CD8-positive, alpha-beta memory T cell (primary cell): ENCODE measurements at regions not wholly inside any gene's neighbourhood (a gene's known extent, or its start where the extent isn't known, plus 50 kb on each side); places are given as distances from the start of the nearest gene placed in this dataset.

ENCODE experiments used
- CTCF ChIA-PET: fragments of 350-600 bp; sonication (Branson Sonifier 250); formaldehyde crosslinking; loops from one replicate; lab custom pipeline; 2021; ENCODE audit warnings: antibody characterized with exemption; lab: Charles Lee
- POLR2A ChIA-PET: fragments of 350-600 bp; sonication (Branson Sonifier 250); formaldehyde crosslinking; loops from one replicate; lab custom pipeline; 2021; ENCODE audit warnings: antibody characterized with exemption; lab: Charles Lee
- DNase-seq, 5 donors: peaks; one replicate each; pipeline versions ENCODE4 v3.0.0 to v3.0.0-alpha.2; 2020 to 2022; ENCODE audit warnings: mixed read lengths in 1 of 5
- H3K27ac ChIP-seq: one replicate; pipeline ENCODE4 v1.7.0; 2013; ENCODE audit warnings: low read depth, mild to moderate bottlenecking, low read length, moderate library complexity
- H3K27me3 ChIP-seq: 2 replicates; pipeline ENCODE4 v1.7.0; 2013; ENCODE audit warnings: low read length, mild to moderate bottlenecking; ENCODE audit not compliant: insufficient read depth, poor library complexity, severe bottlenecking
- H3K36me3 ChIP-seq: 2 replicates; pipeline ENCODE4 v1.7.0; 2013; ENCODE audit warnings: mild to moderate bottlenecking, low read length, moderate library complexity; ENCODE audit not compliant: insufficient read depth
- H3K4me1 ChIP-seq: 2 replicates; pipeline ENCODE4 v1.7.0; 2013; ENCODE audit warnings: mild to moderate bottlenecking, low read length, moderate library complexity; ENCODE audit not compliant: insufficient read depth
- H3K4me3 ChIP-seq: 2 replicates; pipeline ENCODE4 v1.7.0; 2013; ENCODE audit warnings: mild to moderate bottlenecking, low read length
- H3K9me3 ChIP-seq: 2 replicates; pipeline ENCODE4 v1.7.0; 2013; ENCODE audit warnings: mild to moderate bottlenecking, low read length
- H3K27ac Mint-ChIP-seq, 8 donors: one replicate each; pipeline ENCODE4 v1.8.0; 2020 to 2021; ENCODE audit warnings: mixed read lengths in 8 of 8, mild to moderate bottlenecking in 6 of 8, inconsistent platforms in 3 of 8, moderate library complexity in 3 of 8
- H3K27me3 Mint-ChIP-seq, 2 donors: one replicate each; pipeline ENCODE4 v1.8.0; 2020 to 2021; ENCODE audit warnings: mixed read lengths in 2 of 2, mild to moderate bottlenecking in 1 of 2, moderate library complexity in 1 of 2
- H3K36me3 Mint-ChIP-seq, 3 donors: one replicate each; pipeline ENCODE4 v1.8.0; 2020 to 2021; ENCODE audit warnings: mixed read lengths in 3 of 3, inconsistent platforms in 1 of 3, mild to moderate bottlenecking in 1 of 3
- H3K4me1 Mint-ChIP-seq, 3 donors: one replicate each; pipeline ENCODE4 v1.8.0; 2020 to 2021; ENCODE audit warnings: mixed read lengths in 3 of 3, inconsistent platforms in 1 of 3, mild to moderate bottlenecking in 1 of 3
- H3K4me3 Mint-ChIP-seq, 7 donors: one replicate each; pipeline ENCODE4 v1.8.0; 2020 to 2021; ENCODE audit warnings: mixed read lengths in 7 of 7, mild to moderate bottlenecking in 6 of 7, moderate library complexity in 4 of 7, inconsistent platforms in 2 of 7
- H3K9me3 Mint-ChIP-seq, 5 donors: one replicate each; pipeline ENCODE4 v1.8.0; 2020 to 2022; ENCODE audit warnings: mixed read lengths in 5 of 5, mild to moderate bottlenecking in 3 of 5, moderate library complexity in 2 of 5, inconsistent platforms in 1 of 5

- peaks cover 10 to 17% (median 13%) of the 10 kb centered on the region in 3 donors for H3K4me1 Mint-ChIP-seq
- POLR2A ChIA-PET: no interaction called here
These were observed 98.2 kb upstream of the SLCO6A1 start for GRCh38 chr5:102596951-102597350.

GRCh38 chr5:102599289-102599688, 100.5 kb upstream of the SLCO6A1 start:
- CTCF ChIA-PET: no interaction called here
- H3K9me3 Mint-ChIP-seq: peaks cover 0 to 5% (median 0%) of the 10 kb centered on the region in 5 donors
- H3K27me3 Mint-ChIP-seq: peaks cover 0 to 2% of the 10 kb centered on the region in 2 donors
- H3K4me1 Mint-ChIP-seq: peaks cover 10 to 17% (median 13%) of the 10 kb centered on the region in 3 donors
- no peaks in the 10 kb centered on the region for H3K9me3 ChIP-seq
- H3K4me1 ChIP-seq: peaks cover 8% of the 10 kb centered on the region
- no peaks in the 10 kb centered on the region for H3K36me3 ChIP-seq
- POLR2A ChIA-PET: no interaction called here
- H3K27ac Mint-ChIP-seq: no peak overlapping the region
- H3K36me3 Mint-ChIP-seq: no peaks in the 10 kb centered on the region
- no peak overlapping the region for H3K4me3 Mint-ChIP-seq
- H3K27me3 ChIP-seq: no peaks in the 10 kb centered on the region
- H3K4me3 ChIP-seq: no peak overlapping the region
- no peak for DNase-seq
- H3K27ac ChIP-seq: no peak overlapping the region

More at GRCh38 chr5:102596951-102597350, 98.2 kb upstream of the SLCO6A1 start:
- H3K4me1 ChIP-seq: peaks cover 8% of the 10 kb centered on the region
- no peaks in the 10 kb centered on the region for H3K9me3 ChIP-seq
- H3K36me3 ChIP-seq: no peaks in the 10 kb centered on the region
- CTCF ChIA-PET: no interaction called here
- Mint-ChIP-seq H3K9me3 (peaks cover 0 to 9% (median 0%) of the 10 kb centered on the region in 5 donors), H3K4me3 (no peak overlapping the region), H3K27me3 (peaks cover 0 to under 1% of the 10 kb centered on the region in 2 donors), H3K27ac (no peak overlapping the region), H3K36me3 (no peaks in the 10 kb centered on the region)
- H3K4me3 ChIP-seq: no peak overlapping the region
- no peak overlapping the region for H3K27ac ChIP-seq
- DNase-seq: no peak
- no peaks in the 10 kb centered on the region for H3K27me3 ChIP-seq

- Mint-ChIP-seq H3K4me1 (peaks cover 4 to 6% (median 6%) of the 10 kb centered on the region in 3 donors), H3K4me3 (no peak overlapping the region), H3K27ac (no peak overlapping the region), H3K9me3 (peaks cover 0 to 5% (median 0%) of the 10 kb centered on the region in 5 donors), H3K27me3 (peaks cover 2 to 8% of the 10 kb centered on the region in 2 donors), H3K36me3 (no peaks in the 10 kb centered on the region)
- H3K4me3 ChIP-seq: no peak overlapping the region
- H3K27me3 ChIP-seq: no peaks in the 10 kb centered on the region
- H3K27ac ChIP-seq: no peak overlapping the region
- H3K4me1 ChIP-seq: peaks cover 7% of the 10 kb centered on the region
- DNase-seq: no peak
- CTCF ChIA-PET: no interaction called here
- H3K36me3 ChIP-seq: no peaks in the 10 kb centered on the region
- H3K9me3 ChIP-seq: no peaks in the 10 kb centered on the region
- POLR2A ChIA-PET: interaction anchor here (0.6 kb wide), 1 partner anchor 519 kb away, joined by 3 read pairs; no protein-coding TSS in a partner anchor
These were observed 102.2 kb upstream of the SLCO6A1 start for GRCh38 chr5:102600964-102601363.

GRCh38 chr5:102603670-102604069, 104.9 kb upstream of the SLCO6A1 start:
- peaks cover 2 to 12% of the 10 kb centered on the region in 2 donors for H3K27me3 Mint-ChIP-seq
- H3K4me1 Mint-ChIP-seq: no peaks in the 10 kb centered on the region
- no peak overlapping the region for H3K4me3 ChIP-seq
- no peaks in the 10 kb centered on the region for H3K4me1 ChIP-seq
- no peaks in the 10 kb centered on the region for H3K9me3 Mint-ChIP-seq
- H3K36me3 Mint-ChIP-seq: no peaks in the 10 kb centered on the region
- POLR2A ChIA-PET: no interaction called here
- no peak overlapping the region for H3K27ac Mint-ChIP-seq
- CTCF ChIA-PET: no interaction called here
- no peak for DNase-seq
- H3K27me3 ChIP-seq: no peaks in the 10 kb centered on the region
- H3K4me3 Mint-ChIP-seq: no peak overlapping the region
- H3K9me3 ChIP-seq: no peaks in the 10 kb centered on the region
- H3K27ac ChIP-seq: no peak overlapping the region
- no peaks in the 10 kb centered on the region for H3K36me3 ChIP-seq

- ChIA-PET CTCF (no interaction called here), POLR2A (no interaction called here)
- H3K4me3 ChIP-seq: no peak overlapping the region
- no peak overlapping the region for H3K27ac Mint-ChIP-seq
- H3K4me1 Mint-ChIP-seq: no peaks in the 10 kb centered on the region
- H3K9me3 Mint-ChIP-seq: no peaks in the 10 kb centered on the region
- H3K36me3 Mint-ChIP-seq: no peaks in the 10 kb centered on the region
- no peaks in the 10 kb centered on the region for H3K27me3 ChIP-seq
- no peak overlapping the region for H3K27ac ChIP-seq
- DNase-seq: no peak
- no peak overlapping the region for H3K4me3 Mint-ChIP-seq
- H3K27me3 Mint-ChIP-seq: peaks cover 3 to 23% of the 10 kb centered on the region in 2 donors
- no peaks in the 10 kb centered on the region for H3K9me3 ChIP-seq
- H3K36me3 ChIP-seq: no peaks in the 10 kb centered on the region
- H3K4me1 ChIP-seq: no peaks in the 10 kb centered on the region
These were observed 109.6 kb upstream of the SLCO6A1 start for GRCh38 chr5:102608414-102608813.

- Histone ChIP-seq H3K27me3 (no peaks in the 10 kb centered on the region), H3K9me3 (no peaks in the 10 kb centered on the region), H3K4me3 (no peak overlapping the region), H3K36me3 (no peaks in the 10 kb centered on the region), H3K27ac (no peak overlapping the region), H3K4me1 (no peaks in the 10 kb centered on the region)
- CTCF ChIA-PET: interaction anchor here (1.5 kb wide), 1 partner anchor 15 kb away, joined by 3 read pairs; no protein-coding TSS in a partner anchor
- no peak for DNase-seq
- Mint-ChIP-seq H3K4me1 (no peaks in the 10 kb centered on the region), H3K9me3 (no peaks in the 10 kb centered on the region), H3K36me3 (no peaks in the 10 kb centered on the region), H3K27me3 (peaks cover 5 to 17% of the 10 kb centered on the region in 2 donors), H3K27ac (no peak overlapping the region), H3K4me3 (no peak overlapping the region)
- POLR2A ChIA-PET: no interaction called here
These were observed 112.5 kb upstream of the SLCO6A1 start for GRCh38 chr5:102611312-102611711.

- Histone ChIP-seq H3K4me1 (no peaks in the 10 kb centered on the region), H3K4me3 (no peak overlapping the region), H3K36me3 (no peaks in the 10 kb centered on the region), H3K27ac (no peak overlapping the region), H3K27me3 (no peaks in the 10 kb centered on the region), H3K9me3 (no peaks in the 10 kb centered on the region)
- Mint-ChIP-seq H3K4me1 (no peaks in the 10 kb centered on the region), H3K4me3 (no peak overlapping the region), H3K36me3 (no peaks in the 10 kb centered on the region), H3K27me3 (peaks cover 5 to 23% of the 10 kb centered on the region in 2 donors), H3K9me3 (no peaks in the 10 kb centered on the region), H3K27ac (no peak overlapping the region)
- no peak for DNase-seq
- ChIA-PET CTCF (no interaction called here), POLR2A (no interaction called here)
These were observed 114.9 kb upstream of the SLCO6A1 start for GRCh38 chr5:102613661-102614060.

- H3K4me3 Mint-ChIP-seq: no peak overlapping the region
- ChIA-PET POLR2A (no interaction called here), CTCF (no interaction called here)
- no peaks in the 10 kb centered on the region for H3K36me3 Mint-ChIP-seq
- no peaks in the 10 kb centered on the region for H3K4me1 Mint-ChIP-seq
- DNase-seq: no peak
- H3K27me3 ChIP-seq: no peaks in the 10 kb centered on the region
- no peak overlapping the region for H3K4me3 ChIP-seq
- no peaks in the 10 kb centered on the region for H3K36me3 ChIP-seq
- no peaks in the 10 kb centered on the region for H3K9me3 ChIP-seq
- no peaks in the 10 kb centered on the region for H3K4me1 ChIP-seq
- H3K27ac ChIP-seq: no peak overlapping the region
- H3K9me3 Mint-ChIP-seq: peaks cover 0 to 3% (median 0%) of the 10 kb centered on the region in 5 donors
- H3K27ac Mint-ChIP-seq: no peak overlapping the region
- H3K27me3 Mint-ChIP-seq: peaks cover 1 to 20% of the 10 kb centered on the region in 2 donors
These were observed 118.7 kb upstream of the SLCO6A1 start for GRCh38 chr5:102617191-102618187.
